Cardiac muscle cell (in vitro differentiated cells and primary cell): ENCODE measurements at regions not wholly inside any gene's neighbourhood (a gene's known extent, or its start where the extent isn't known, plus 50 kb on each side); places are given as distances from the start of the nearest gene placed in this dataset.
"Not testable (repeated sequence)": the region's sequence is repeated elsewhere in the genome, so short reads cannot be mapped to it uniquely, and the experiment has no call there.

ENCODE experiments used
- DNase-seq, 2 donors: peaks; one replicate each; pipeline versions ENCODE4 v3.0.0 to v3.0.0-alpha.2; 2010 to 2017; ENCODE audit warnings: low read depth in 1 of 2, low spot score in 1 of 2
- H3K27ac ChIP-seq: fragments of 200-600 bp; sonication (generic); 2 replicates; pipeline ENCODE4 v1.5.1; 2016
- H3K27me3 ChIP-seq: fragments of 200-600 bp; sonication (generic); 2 replicates; pipeline ENCODE4 v1.6.0; 2016; ENCODE audit warnings: control low read depth
- H3K36me3 ChIP-seq: fragments of 200-600 bp; sonication (generic); 2 replicates; pipeline ENCODE4 v1.5.1; 2016; ENCODE audit warnings: control low read depth
- H3K4me1 ChIP-seq: fragments of 200-600 bp; sonication (generic); 2 replicates; pipeline ENCODE4 v1.8.1; 2017; ENCODE audit warnings: low read depth, mild to moderate bottlenecking, mixed run types
- H3K4me3 ChIP-seq: fragments of 200-600 bp; sonication (generic); 2 replicates; pipeline ENCODE4 v1.5.1; 2016; ENCODE audit warnings: mild to moderate bottlenecking
- H3K9me3 ChIP-seq: fragments of 200-600 bp; sonication (generic); 2 replicates; pipeline ENCODE4 v1.5.1; 2017; ENCODE audit warnings: low read depth, mild to moderate bottlenecking, control low read depth
- TF ChIP-seq, protein P1 (sequence below): IDR thresholded peaks from 2 replicates; pipeline ENCODE4 v1.5.1; 2012; ENCODE audit warnings: low read depth, mild to moderate bottlenecking, low read length

DNA sequence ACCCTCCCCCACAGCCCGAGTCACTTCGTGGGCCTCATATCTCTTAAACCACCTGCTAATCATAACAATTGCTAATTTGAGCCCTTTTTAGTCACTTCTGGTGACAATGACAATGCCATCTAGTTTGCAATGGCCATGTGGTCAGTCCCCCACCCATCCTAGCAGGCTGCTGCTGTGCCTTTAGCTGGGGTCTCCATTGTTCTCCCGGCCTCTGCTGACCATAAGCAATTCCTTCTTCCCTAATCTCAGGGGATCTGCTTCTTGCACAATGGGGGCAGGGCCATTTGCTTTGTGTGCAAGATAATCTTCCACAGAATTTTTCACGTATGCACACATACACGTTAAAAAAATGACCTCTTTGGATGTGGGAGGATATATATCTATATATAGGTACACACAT lies 406.1 kb upstream of the ONECUT1 start:
- Histone ChIP-seq H3K27ac (no peak overlapping the region), H3K4me1 (no peaks in the 10 kb centered on the region), H3K27me3 (peaks cover 40% of the 10 kb centered on the region), H3K36me3 (no peaks in the 10 kb centered on the region), H3K4me3 (no peak overlapping the region), H3K9me3 (no peaks in the 10 kb centered on the region)
- TF ChIP-seq, protein P1, sequence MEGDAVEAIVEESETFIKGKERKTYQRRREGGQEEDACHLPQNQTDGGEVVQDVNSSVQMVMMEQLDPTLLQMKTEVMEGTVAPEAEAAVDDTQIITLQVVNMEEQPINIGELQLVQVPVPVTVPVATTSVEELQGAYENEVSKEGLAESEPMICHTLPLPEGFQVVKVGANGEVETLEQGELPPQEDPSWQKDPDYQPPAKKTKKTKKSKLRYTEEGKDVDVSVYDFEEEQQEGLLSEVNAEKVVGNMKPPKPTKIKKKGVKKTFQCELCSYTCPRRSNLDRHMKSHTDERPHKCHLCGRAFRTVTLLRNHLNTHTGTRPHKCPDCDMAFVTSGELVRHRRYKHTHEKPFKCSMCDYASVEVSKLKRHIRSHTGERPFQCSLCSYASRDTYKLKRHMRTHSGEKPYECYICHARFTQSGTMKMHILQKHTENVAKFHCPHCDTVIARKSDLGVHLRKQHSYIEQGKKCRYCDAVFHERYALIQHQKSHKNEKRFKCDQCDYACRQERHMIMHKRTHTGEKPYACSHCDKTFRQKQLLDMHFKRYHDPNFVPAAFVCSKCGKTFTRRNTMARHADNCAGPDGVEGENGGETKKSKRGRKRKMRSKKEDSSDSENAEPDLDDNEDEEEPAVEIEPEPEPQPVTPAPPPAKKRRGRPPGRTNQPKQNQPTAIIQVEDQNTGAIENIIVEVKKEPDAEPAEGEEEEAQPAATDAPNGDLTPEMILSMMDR, result no peak
- DNase-seq, result no peak

DNA sequence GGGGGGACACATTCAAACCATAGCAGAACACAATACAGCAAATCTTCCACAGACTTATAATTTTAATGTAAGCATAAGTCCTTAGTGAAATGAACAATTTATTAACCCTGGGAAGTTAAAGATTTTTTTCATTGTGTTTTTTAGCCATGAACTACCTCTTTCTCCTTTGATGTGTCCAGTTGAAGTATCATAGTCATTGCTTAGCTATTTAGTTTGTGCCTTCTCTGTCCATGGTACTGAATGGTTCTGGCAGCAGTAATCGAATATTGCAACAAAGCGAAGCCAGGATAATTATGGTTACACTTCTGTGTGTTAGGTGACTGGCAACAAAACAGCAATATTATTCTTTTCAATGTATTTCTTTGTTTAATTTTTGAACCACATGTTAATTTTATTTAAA lies 403.0 kb upstream of the ONECUT1 start:
- TF ChIP-seq, protein P1, result no peak
- Histone ChIP-seq H3K36me3 (no peaks in the 10 kb centered on the region), H3K27me3 (peaks cover 24% of the 10 kb centered on the region), H3K27ac (no peak overlapping the region), H3K4me3 (no peak overlapping the region), H3K4me1 (no peaks in the 10 kb centered on the region), H3K9me3 (no peaks in the 10 kb centered on the region)
- peak; percentile 6 to 75 for DNase-seq

DNA sequence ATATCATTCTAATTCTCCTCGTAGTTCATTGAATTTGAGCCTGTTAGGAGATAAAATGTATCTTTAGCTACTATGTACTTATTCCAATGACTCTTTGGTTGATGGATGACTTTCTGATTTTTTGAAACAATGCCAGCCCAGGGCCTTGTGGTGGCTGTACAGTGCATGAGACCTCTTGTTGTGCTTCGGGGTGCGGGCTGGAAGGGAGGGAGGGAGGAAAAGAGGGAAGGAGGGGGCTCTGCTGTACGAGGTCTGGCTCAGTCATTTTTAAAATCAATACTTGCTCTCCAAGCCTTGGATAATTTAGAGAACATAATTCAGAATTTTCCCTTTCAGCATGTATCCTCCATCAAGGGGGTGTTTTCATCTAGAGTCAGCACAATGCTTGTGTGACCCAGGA lies 399.7 kb upstream of the ONECUT1 start:
- DNase-seq, result no peak
- Histone ChIP-seq H3K4me3 (no peak overlapping the region), H3K36me3 (no peaks in the 10 kb centered on the region), H3K27ac (no peak overlapping the region), H3K27me3 (no peaks in the 10 kb centered on the region), H3K4me1 (no peaks in the 10 kb centered on the region), H3K9me3 (no peaks in the 10 kb centered on the region)
- TF ChIP-seq, protein P1, result no peak

DNA sequence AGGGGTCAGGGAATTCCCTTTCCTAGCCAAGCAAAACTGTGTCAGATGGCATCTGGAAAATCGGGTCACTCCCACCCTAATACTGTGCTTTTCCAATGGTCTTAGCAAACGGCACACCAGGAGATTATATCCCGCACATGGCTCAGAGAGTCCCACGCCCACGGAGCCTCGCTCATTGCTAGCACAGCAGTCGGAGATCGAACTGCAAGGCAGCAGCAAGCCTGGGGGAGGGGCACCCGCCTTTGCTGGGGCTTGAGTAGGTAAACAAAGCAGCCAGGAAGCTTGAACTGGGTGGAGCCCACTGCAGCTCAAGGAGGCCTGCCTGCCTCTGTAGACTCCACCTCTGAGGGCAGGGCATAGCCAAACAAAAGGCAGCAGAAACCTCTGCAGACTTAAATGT lies 393.3 kb upstream of the ONECUT1 start:
- H3K9me3 ChIP-seq, H3K4me3 ChIP-seq, H3K27ac ChIP-seq, H3K27me3 ChIP-seq, DNase-seq, H3K36me3 ChIP-seq, H3K4me1 ChIP-seq: not testable (repeated sequence)

DNA sequence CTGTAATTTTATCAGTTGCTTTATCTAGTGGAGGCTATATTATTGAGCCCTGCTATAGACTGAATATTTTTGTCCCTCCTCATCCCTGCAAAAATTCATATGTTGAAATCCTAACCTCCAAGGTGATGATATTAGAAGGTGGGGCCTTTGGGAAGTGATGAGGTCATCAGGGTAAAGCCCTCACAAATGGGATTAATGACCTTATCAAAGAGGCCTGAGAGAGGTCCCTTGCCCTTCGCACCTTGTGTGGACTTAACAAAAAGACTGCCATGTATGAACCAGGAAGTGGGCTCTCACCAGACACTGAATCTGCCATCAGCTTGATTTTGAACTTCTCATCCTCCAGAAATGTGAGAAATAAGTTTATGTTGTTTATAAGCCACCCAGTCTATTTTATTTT lies 381.4 kb upstream of the ONECUT1 start:
- Histone ChIP-seq H3K36me3 (no peaks in the 10 kb centered on the region), H3K27ac (no peak overlapping the region), H3K4me3 (no peak overlapping the region), H3K9me3 (no peaks in the 10 kb centered on the region), H3K4me1 (no peaks in the 10 kb centered on the region), H3K27me3 (no peaks in the 10 kb centered on the region)
- DNase-seq, result no peak
- TF ChIP-seq, protein P1, result no peak

DNA sequence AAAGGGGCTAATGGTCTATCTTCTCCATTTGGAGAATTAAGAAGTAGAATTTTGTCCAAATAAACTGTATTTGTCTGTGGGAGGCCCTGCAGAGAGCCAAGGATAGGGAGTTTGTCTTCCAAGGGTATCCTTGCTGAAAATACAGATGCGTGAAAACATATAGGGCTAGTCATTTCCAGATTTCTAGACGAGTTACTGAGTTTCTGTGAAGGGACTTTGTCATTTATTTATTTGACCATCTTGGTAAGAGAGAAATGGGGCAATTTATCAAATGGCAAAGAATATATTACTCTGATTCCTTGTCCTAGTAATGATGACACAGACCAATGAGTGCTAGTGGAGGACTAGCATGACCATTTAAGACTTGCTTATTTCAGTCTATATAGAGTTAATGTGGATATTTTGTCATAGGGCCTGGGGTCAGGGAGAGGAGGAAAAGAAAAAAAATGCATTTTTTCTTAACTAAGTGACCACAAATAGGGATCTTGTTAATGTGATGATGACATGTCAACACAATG lies 376.6 kb upstream of the ONECUT1 start:
- TF ChIP-seq, protein P1, result no peak
- H3K36me3 ChIP-seq, result no peaks in the 10 kb centered on the region
- H3K9me3 ChIP-seq, result no peaks in the 10 kb centered on the region
- no peak overlapping the region for H3K27ac ChIP-seq
- DNase-seq, result no peak
- no peaks in the 10 kb centered on the region for H3K4me1 ChIP-seq
- no peaks in the 10 kb centered on the region for H3K27me3 ChIP-seq
- no peak overlapping the region for H3K4me3 ChIP-seq
